Upper lobe of left lung (tissue), 6 donors: ENCODE measurements at regions not wholly inside any gene's neighbourhood (a gene's known extent, or its start where the extent isn't known, plus 50 kb on each side); places are given as distances from the start of the nearest gene placed in this dataset.

Experiments used
- ATAC-seq, 2 donors: fragments of 200-7000 bp; cut with Tn5 transposase; one replicate each; pipeline ENCODE4 v1.9.1; 2022; ENCODE audit warnings: mild to moderate bottlenecking in 2 of 2, moderate library complexity in 2 of 2; ENCODE audit not compliant: low FRiP score in 2 of 2
- DNase-seq, 2 donors: peaks; one replicate each; pipeline ENCODE4 v3.0.0-alpha.2; 2019 to 2020
- H3K27ac ChIP-seq, 4 donors: fragments of 200-600 bp; sonication (generic); one replicate each; pipeline ENCODE4 v1.5.1; 2016 to 2019
- H3K27me3 ChIP-seq, 4 donors: fragments of 200-600 bp; sonication (generic); one replicate each; pipeline ENCODE4 v1.5.1; 2017 to 2019
- H3K36me3 ChIP-seq, 4 donors: fragments of 200-600 bp; sonication (generic); one replicate each; pipeline ENCODE4 v1.5.1; 2016 to 2019
- H3K4me1 ChIP-seq, 4 donors: fragments of 200-600 bp; sonication (generic); one replicate each; pipeline ENCODE4 v1.5.1; 2018 to 2019
- H3K4me3 ChIP-seq, 4 donors: fragments of 200-600 bp; sonication (generic); one replicate each; pipeline ENCODE4 v1.5.1; 2017 to 2019; ENCODE audit warnings: mild to moderate bottlenecking in 2 of 4, moderate library complexity in 1 of 4
- H3K9me3 ChIP-seq, 4 donors: fragments of 200-600 bp; sonication (generic); one replicate each; pipeline ENCODE4 v1.5.1; 2018 to 2019
- EP300 ChIP-seq, 4 donors: sonication (generic); formaldehyde crosslinking; IDR thresholded peaks; one replicate each; pipeline ENCODE4 v1.5.1; 2017; ENCODE audit warnings: antibody characterized with exemption in 4 of 4, control low read depth in 2 of 4
- POLR2A ChIP-seq, 4 donors: fragments of 450-650 bp; IDR thresholded peaks; one replicate each; pipeline ENCODE4 v1.5.1; 2016 to 2017; ENCODE audit warnings: antibody characterized with exemption in 4 of 4, mild to moderate bottlenecking in 2 of 4
- POLR2AphosphoS5 ChIP-seq, 2 donors: sonication (generic); formaldehyde crosslinking; IDR thresholded peaks; one replicate each; pipeline ENCODE4 v1.5.1; 2017; ENCODE audit warnings: antibody characterized with exemption in 2 of 2
- WGBS, 2 donors: methylation state at CpG; one replicate each; pipeline ENCODE4 v1.1.5; 2017 to 2018; 5-methylcytosine and 5-hydroxymethylcytosine counted together
- TF ChIP-seq, protein P1 (sequence below), 6 experiments: fragments of 450-650 bp in 4 of 6; fragments of 200-600 bp in 2 of 6; sonication (generic) in 2 of 6; IDR thresholded peaks; one replicate each; pipeline ENCODE4 v1.5.1; 2016 to 2019; ENCODE audit warnings: antibody characterized with exemption in 6 of 6
- donor health status: DM: no; HTN: no; CAD: no; lungs with moderate emphysema.
- donor health status: DM: no; HTN: yes; CAD: no; lungs with severe emphysema.

DNA sequence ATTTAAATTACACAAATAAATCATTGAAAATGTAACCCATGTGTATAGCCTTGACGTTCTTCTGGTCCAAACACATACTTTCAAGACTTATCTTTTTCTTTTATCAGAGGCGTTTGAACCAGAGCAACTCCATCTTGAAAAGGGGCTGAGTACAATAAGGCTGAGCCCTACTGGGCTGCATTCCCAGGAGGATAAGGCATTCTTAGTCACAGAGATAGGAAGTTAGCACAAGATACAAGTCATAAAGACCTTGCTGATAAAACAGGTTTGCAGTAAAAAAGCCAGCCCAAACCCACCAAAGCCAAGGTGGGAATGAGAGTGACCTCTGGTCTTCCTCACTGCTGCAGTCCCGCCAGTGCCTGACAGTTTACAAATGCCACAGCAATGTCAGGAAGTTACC is 101.0 kb upstream of the IGSF10 start:
- Histone ChIP-seq H3K27ac (no peak overlapping the region), H3K27me3 (no peaks in the 10 kb centered on the region), H3K9me3 (no peaks in the 10 kb centered on the region), H3K4me1 (peaks cover 0 to 13% (median 8%) of the 10 kb centered on the region in 4 donors), H3K4me3 (no peak overlapping the region), H3K36me3 (no peaks in the 10 kb centered on the region)
- TF ChIP-seq, protein P1, sequence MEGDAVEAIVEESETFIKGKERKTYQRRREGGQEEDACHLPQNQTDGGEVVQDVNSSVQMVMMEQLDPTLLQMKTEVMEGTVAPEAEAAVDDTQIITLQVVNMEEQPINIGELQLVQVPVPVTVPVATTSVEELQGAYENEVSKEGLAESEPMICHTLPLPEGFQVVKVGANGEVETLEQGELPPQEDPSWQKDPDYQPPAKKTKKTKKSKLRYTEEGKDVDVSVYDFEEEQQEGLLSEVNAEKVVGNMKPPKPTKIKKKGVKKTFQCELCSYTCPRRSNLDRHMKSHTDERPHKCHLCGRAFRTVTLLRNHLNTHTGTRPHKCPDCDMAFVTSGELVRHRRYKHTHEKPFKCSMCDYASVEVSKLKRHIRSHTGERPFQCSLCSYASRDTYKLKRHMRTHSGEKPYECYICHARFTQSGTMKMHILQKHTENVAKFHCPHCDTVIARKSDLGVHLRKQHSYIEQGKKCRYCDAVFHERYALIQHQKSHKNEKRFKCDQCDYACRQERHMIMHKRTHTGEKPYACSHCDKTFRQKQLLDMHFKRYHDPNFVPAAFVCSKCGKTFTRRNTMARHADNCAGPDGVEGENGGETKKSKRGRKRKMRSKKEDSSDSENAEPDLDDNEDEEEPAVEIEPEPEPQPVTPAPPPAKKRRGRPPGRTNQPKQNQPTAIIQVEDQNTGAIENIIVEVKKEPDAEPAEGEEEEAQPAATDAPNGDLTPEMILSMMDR (IDR thresholded peaks at IDR 0.05), result no peak
- TF ChIP-seq EP300 (IDR thresholded peaks at IDR 0.05) (no peak), POLR2AphosphoS5 (IDR thresholded peaks at IDR 0.05) (no peak), POLR2A (IDR thresholded peaks at IDR 0.05) (no peak)
- no peak for ATAC-seq
- WGBS, 2 donors, result 50 to 61% methylated on average over 3 of the region's 3 CpGs
- DNase-seq, result no peak

DNA sequence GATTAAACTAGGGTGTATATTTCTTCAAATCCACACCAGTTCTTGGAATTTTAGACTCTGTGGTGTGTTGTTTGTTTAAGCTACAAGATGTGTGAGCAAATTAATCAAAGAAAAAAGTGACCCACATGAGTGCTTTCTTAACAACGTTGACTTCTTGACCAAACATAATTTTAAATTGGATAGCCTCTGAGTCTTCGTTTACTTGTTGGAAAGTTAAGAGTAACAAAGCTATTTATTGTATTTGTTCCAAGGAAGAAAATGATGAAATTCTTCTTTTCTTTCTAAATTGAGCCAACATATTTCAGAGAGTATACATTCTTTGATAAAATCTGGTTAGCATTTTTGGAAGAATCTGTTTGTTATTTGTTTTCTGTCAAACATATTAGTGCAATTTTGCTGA is 99.9 kb upstream of the IGSF10 start:
- H3K27me3 ChIP-seq, result no peaks in the 10 kb centered on the region
- no peaks in the 10 kb centered on the region for H3K9me3 ChIP-seq
- H3K4me1 ChIP-seq, result peaks cover 0 to 13% (median 10%) of the 10 kb centered on the region in 4 donors
- TF ChIP-seq POLR2A (IDR thresholded peaks at IDR 0.05) (no peak), EP300 (IDR thresholded peaks at IDR 0.05) (no peak), POLR2AphosphoS5 (IDR thresholded peaks at IDR 0.05) (no peak)
- TF ChIP-seq, protein P1 (IDR thresholded peaks at IDR 0.05), result no peak
- H3K36me3 ChIP-seq, result no peaks in the 10 kb centered on the region
- no peak overlapping the region for H3K27ac ChIP-seq
- no peak overlapping the region for H3K4me3 ChIP-seq
- WGBS, 2 donors, result 27 to 30% methylated on average over 2 of the region's 2 CpGs
- ATAC-seq, result no peak
- no peak for DNase-seq

DNA sequence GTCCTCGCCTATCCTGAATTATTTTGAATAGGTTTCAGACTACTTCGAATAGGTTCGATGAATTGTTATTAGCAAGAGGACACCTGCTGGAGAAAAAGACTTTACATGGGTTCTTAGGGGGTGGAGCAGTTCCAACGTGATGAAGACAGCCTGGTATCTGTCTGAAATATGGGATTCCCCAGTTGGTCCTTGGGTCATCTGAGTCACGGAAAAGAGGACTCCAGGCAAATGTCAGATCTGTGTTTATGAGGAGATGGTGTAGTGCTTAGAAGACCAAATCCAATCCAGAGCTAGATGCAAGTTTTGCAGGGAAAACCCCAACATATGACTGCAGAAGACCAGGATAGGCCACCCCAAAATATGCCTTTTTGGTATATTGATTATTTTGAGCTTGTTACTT is 98.9 kb upstream of the IGSF10 start:
- H3K36me3 ChIP-seq, result no peaks in the 10 kb centered on the region
- WGBS, 2 donors, result 89 to 93% methylated on average over 5 of the region's 5 CpGs
- peaks cover 0 to 13% (median 10%) of the 10 kb centered on the region in 4 donors for H3K4me1 ChIP-seq
- TF ChIP-seq POLR2A (IDR thresholded peaks at IDR 0.05) (no peak), EP300 (IDR thresholded peaks at IDR 0.05) (no peak), POLR2AphosphoS5 (IDR thresholded peaks at IDR 0.05) (no peak)
- TF ChIP-seq, protein P1 (IDR thresholded peaks at IDR 0.05), result no peak
- H3K27ac ChIP-seq, result no peak overlapping the region
- DNase-seq (no peak), ATAC-seq (no peak)
- H3K4me3 ChIP-seq, result no peak overlapping the region
- H3K9me3 ChIP-seq, result no peaks in the 10 kb centered on the region
- no peaks in the 10 kb centered on the region for H3K27me3 ChIP-seq

DNA sequence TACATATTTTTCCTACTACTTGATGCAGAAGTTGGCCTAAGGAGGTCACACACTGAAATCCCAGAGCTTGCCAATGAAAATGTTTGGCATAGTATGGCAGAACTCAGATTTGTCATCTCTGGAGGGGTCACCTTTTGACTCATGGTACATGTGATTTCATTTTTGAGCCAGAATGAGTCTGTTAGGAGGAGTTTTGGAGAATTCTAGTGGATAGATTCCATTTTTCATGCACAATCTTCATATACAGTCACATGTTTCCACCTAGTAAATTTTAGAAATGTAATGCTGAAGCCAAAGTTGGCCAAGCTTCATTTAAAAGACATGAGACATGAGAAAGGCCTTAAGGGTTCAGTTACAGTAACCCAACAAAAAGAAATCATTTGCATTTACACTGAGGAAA is 97.8 kb upstream of the IGSF10 start:
- Histone ChIP-seq H3K27me3 (no peaks in the 10 kb centered on the region), H3K27ac (no peak overlapping the region), H3K4me1 (peaks cover 0 to 13% (median 10%) of the 10 kb centered on the region in 4 donors), H3K9me3 (no peaks in the 10 kb centered on the region), H3K36me3 (no peaks in the 10 kb centered on the region), H3K4me3 (no peak overlapping the region)
- TF ChIP-seq POLR2A (IDR thresholded peaks at IDR 0.05), result no peak
- no peak for DNase-seq
- ATAC-seq, result no peak

DNA sequence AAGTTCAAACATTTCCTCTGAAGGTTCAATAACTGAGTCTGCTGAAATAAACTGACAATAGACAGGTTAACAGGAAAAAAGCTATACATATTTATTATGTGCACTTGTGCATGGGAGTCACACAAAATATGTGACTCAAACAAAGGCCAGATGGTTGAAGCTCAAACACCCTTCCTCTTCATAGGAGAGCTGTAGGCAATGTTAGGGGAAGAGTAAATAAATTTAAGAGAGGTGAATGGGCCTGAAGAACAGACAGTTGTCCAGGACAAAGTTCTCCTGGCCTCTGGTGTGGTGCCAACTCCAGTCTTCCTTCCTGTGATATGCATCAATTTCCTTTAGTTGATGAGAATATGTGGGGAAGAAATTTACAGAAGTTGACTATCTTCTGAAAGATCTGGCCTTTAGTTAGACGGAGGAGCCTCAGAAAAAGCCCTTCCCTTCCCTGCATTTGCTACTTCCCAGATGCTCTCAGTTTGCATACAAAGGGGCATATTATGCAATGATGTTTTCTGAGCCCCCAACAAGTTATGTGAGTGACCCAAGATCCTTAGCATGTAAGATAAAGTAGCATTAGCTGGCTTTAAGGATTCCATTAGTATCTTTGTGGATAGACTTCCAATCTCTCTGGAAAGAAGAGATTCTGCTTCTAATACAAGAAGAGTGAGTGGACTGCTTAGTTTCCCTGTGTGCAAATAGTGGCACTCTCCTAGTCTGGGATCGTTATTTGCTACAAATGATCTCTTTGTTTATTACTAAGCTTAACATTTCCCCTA is 96.4 kb upstream of the IGSF10 start:
- 50 to 62% methylated on average over 2 of the region's 2 CpGs for WGBS, 2 donors
- no peak overlapping the region for H3K27ac ChIP-seq
- H3K9me3 ChIP-seq, result no peaks in the 10 kb centered on the region
- H3K4me3 ChIP-seq, result no peak overlapping the region
- DNase-seq, result no peak
- peaks cover 0 to 12% (median 10%) of the 10 kb centered on the region in 4 donors for H3K4me1 ChIP-seq
- TF ChIP-seq POLR2A (IDR thresholded peaks at IDR 0.05) (no peak), EP300 (IDR thresholded peaks at IDR 0.05) (no peak), POLR2AphosphoS5 (IDR thresholded peaks at IDR 0.05) (no peak)
- TF ChIP-seq, protein P1 (IDR thresholded peaks at IDR 0.05), result no peak
- no peaks in the 10 kb centered on the region for H3K27me3 ChIP-seq
- no peak for ATAC-seq
- H3K36me3 ChIP-seq, result no peaks in the 10 kb centered on the region
